ENCODE measurements at regions not wholly inside any gene's neighbourhood (a gene's known extent, or its start where the extent isn't known, plus 50 kb on each side); places are given as distances from the start of the nearest gene placed in this dataset.

GRCh38 chr12:113651662-113652061 is 180.0 kb upstream of the LHX5 start:
- TF ChIP-seq CTCF (IDR thresholded peaks at IDR 0.05), result no peak
- no peak for TF ChIP-seq EP300 (IDR thresholded peaks at IDR 0.05)
- TF ChIP-seq POLR2A (IDR thresholded peaks at IDR 0.05), result no peak
